ENCODE measurements at regions not wholly inside any gene's neighbourhood (a gene's known extent, or its start where the extent isn't known, plus 50 kb on each side); places are given as distances from the start of the nearest gene placed in this dataset.

GRCh38 chr5:163594951-163595350 is 89.5 kb downstream of the MAT2B start:
- TF ChIP-seq POLR2AphosphoS5 (IDR thresholded peaks at IDR 0.05): no peak
- no peak for TF ChIP-seq CTCF (IDR thresholded peaks at IDR 0.05 in 8 of 11, conservative IDR thresholded peaks at IDR 0.05 in 3 of 11)
- no peak for TF ChIP-seq POLR2A (IDR thresholded peaks at IDR 0.05)
